HG02763 (cell line): ENCODE measurements at regions not wholly inside any gene's neighbourhood (a gene's known extent, or its start where the extent isn't known, plus 50 kb on each side); places are given as distances from the start of the nearest gene placed in this dataset.

ENCODE experiments used
- ATAC-seq: cut with Tn5 transposase; IDR thresholded peaks from one replicate; pipeline ENCODE4 v1.9.1; 2021; ENCODE audit warnings: mild to moderate bottlenecking, moderate library complexity; ENCODE audit not compliant: unreplicated experiment

DNA sequence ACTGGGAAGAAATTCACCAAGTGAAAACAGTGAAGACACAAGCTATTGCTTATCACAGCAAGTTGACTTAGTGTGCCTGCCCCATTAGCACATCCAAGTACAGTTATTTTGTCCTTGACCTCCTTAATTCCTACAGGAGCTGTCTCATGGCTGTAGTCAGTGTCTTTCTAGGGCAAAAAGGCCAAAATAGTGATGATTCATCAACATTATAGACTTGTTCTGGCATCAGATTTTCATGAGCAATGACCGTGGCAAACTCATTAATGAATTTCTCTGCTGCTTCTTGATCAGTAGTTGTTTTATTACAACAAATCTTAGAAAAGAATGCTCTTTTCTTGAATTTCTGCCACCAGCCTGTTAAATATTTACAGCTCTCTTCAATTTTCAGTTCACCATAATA, 1169.3 kb upstream of the DDX18 start:
- no peak for ATAC-seq

DNA sequence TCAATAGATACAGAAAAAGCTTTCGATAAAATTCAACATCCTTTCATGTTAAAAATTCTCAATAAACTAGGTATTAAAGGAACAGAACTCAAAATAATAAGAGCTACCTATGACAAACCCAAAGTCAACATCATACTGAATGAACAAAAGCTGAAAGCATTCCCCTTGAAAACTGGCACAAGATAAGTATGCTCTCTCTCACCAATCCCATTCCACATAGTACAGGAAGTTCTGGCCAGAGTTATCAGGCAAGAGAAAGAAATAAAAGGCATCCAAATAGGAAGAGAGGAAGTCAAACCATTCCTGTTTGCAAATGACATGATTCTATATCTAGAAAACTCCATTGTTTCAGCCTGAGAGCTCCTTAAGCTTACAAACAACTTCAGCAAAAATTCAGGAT, 1145.8 kb upstream of the DDX18 start:
- no peak for ATAC-seq

DNA sequence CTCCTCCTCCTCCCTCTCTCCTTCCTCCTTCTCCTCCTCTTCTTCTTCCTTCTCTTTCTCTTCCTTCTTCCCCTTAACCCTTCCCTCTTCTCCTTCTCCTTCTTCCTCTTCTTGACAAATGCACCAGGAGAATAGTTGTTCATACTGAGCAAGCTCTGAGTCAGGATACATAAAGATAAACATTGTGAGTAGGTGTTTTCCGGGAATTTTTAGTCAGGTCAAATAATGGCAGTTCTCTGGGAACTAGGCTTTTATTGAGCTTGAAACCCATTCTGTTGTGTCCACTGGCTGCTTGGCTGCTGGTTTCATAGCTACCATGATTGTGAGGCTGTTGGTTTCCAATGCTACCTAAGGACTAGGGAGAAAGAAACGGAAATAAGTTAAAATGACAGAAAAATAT, 1144.7 kb upstream of the DDX18 start:
- no peak for ATAC-seq

DNA sequence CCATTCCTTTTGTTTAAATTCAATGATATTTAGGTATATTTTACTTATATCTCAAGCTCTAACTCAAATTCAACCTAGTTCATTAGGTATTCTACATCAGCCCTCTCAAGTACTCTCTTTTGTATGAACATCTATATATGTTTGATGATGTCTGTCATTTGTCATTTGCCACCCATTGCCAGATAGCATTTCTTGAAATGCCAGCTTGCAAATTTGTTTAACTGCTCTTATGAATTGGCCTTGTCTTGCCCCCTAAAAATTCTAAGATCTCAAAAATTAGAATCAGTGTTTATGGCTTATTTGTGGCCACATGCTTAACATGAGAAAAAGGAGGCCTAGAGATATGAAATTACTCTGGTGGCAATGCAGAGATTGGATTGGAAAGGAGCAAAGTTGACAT, 1140.3 kb upstream of the DDX18 start:
- ATAC-seq, result no peak

DNA sequence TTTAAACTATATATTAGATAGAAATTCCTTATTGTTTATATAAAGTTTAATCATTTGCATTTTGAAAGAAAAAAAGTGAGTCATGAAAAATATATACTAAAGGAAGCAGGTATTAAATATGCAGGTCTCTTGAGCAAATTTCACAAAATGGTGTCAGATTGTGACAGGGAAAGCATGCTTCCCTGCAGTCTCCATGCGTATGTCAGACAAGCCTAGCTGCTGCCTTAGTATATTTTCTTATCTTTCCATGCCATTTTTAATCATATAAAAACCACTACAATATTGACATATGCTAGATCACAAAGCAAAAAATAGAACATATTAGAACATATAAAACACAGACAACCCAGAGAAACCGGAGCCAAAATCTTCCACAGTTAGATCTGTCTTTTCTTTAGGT, 1137.7 kb upstream of the DDX18 start:
- no peak for ATAC-seq

DNA sequence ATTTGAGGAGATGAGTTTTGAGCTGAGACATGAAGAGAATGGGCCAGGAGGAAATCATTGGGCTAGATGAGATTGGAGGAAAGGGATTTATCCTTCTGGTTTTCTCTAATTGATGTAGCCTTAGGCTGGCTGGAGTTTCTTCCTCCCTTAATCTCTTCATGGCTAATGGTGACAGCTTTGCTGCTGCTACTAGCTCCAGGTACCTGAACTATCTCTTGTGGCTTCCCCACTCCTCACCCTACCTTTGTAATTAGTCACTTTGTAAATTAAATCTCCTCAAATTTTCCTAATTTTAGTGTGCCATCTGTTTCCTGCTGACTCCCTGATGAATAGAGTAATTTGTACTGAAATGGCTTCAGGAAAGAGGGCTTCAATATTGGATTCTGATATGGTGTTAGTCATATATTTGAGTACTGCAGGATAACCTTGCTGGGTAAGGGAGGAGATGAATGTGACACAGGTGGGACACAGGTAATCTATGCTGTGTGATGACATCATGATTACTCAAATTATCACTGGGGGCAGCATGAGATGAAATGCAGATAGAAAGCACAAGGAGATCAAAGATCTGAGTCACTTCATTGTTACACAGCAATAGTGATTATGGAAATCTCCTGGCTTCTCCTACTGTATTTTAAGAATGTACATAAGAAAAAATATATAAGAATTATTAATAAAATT, 1134.1 kb upstream of the DDX18 start:
- ATAC-seq, result no peak

DNA sequence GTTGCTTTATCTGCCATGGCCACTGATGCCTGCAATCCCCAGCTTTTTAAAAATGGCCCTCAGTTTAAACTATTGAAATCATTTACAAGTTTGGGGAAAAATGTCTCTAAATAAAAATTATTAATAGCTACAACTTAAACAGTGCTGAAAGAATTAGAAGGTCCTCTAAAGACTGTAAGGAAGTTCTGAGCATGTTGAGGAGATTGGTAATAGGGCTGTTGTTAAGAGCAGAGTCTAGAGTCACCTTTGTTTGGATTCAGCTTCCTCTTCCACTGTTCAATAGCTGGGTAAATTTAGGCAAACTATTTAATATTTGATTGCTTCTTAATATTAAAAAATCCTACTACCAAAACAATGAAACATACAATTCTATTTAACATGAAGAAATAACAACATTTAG, 1127.1 kb upstream of the DDX18 start:
- no peak for ATAC-seq

DNA sequence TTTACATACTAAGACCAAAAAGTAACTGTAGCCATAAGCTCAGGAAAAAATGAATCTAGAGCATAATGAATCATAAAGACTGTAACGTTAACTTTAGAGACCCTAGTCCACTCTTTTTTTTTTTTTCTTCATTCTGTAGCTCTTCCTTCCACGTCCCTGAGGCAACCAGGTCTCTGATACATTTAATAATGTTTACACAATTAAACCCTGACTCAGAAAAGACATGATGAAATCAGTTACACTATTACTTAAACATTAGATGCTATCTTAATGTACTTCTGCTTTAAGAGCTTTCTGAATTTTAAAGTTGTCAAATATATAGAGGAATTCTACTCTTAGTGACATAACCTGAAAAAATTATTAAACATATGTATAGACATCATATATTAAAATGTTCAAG, 1121.5 kb upstream of the DDX18 start:
- ATAC-seq, result no peak

DNA sequence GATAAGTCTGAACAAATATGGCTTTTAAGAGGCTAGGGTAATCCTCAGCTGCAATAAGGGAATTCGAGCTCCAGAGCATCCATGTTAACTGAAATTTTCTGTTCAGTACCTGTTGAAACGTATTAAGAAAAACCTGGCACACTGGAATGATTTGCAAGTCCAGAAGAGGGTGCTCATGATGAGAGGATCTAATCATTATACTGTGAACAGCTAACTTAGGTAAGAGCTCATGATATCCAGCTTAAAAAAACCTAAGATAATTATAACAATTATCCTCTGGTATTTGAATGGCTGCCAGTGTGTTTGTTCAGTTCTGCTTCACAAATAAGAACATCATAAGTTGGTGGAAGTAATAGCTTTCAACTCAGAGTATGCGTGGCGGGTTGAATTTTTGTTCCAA, 1118.3 kb upstream of the DDX18 start:
- no peak for ATAC-seq

DNA sequence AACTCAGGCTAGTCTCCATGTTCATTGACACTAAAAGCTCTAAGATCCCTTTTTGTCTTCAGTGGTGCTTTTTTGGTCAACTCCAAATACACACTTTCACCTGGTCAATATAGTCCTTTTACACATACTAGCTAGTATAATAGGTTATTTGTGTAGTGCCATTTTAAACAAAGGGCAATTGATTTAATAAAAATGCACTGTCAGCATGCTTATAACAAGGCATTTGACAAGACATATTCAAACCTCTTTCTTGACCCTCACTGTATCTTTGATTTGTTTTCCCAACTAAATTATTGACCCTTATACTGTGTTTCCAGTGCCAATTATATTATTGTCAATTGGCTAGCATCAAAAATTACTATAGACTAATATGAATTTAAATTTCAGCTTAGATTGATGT, 1117.6 kb upstream of the DDX18 start:
- ATAC-seq, result no peak

DNA sequence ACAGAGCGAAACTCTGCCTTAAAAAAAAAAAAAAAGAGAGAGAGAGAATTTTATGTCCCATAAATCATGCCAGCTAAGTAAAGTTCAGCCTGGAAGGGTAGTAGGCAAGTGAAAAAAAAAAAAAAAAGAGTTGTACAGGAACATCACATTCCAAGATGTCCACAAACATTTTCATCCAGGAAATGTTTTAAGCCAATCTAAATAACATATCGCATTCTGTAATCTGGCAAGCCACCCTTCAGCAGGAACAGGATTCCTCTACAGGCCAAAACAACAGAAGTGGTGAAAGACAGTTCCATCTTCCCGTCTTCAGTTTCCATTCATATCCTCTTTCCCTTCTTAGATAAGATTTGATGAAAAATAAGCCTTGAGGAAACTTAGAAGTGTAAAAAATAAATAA, 1108.1 kb upstream of the DDX18 start:
- no peak for ATAC-seq

DNA sequence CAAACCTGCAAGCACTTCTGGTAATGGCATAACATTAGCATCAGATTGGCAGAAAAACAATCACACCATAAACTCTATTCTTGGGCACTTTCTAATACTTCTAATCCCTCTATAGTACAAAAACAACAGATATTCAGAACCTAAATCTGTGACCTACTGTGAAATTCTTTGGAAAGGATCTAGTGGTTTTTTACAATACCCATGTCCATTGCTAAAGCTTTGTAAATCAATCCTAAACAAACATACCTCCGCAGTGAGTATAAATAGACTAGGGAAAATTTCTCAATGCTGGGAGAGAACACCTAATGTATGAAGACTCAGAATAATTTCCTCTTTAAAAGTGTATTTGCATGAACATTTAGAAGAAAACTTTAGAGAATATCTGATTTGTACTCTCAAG, 1098.5 kb upstream of the DDX18 start:
- no peak for ATAC-seq

DNA sequence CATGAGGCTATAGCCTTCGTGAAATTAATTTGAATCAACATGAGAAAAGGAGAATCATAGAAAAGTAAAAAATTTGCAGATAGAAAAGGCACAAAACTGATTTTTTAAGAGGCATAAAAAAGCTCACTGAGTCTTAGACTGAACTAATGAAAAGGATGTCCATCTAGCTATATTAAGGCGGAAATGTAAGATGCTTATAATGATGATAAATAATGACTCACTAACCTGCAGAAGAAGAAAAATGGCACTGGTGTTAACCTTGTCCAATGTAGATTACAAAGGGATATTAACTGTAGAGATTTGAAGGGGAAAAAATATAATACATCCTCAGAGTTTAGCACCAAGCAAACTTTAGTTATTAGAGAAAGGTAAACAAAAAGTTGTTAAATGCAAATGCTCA, 1098.0 kb upstream of the DDX18 start:
- ATAC-seq, result no peak

DNA sequence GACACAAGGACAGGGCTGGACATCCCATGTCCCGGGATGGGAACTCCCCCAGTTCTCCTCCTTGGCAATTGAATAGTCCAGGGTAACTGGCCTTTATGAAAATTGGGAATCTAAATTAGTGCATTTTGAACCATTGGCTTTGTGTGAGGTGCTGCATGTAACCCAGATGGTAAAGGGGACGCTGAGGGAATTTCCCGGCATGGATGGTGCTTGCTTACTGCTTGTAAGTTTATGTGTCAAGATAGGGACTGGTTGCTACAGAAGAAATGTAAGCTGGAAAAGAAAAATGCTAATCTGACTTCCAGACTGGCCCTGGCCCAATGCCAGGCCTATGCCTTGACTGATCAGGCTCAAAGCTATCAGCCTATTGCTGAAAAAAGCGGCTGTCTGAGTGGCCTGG, 1096.7 kb upstream of the DDX18 start:
- ATAC-seq, result no peak

DNA sequence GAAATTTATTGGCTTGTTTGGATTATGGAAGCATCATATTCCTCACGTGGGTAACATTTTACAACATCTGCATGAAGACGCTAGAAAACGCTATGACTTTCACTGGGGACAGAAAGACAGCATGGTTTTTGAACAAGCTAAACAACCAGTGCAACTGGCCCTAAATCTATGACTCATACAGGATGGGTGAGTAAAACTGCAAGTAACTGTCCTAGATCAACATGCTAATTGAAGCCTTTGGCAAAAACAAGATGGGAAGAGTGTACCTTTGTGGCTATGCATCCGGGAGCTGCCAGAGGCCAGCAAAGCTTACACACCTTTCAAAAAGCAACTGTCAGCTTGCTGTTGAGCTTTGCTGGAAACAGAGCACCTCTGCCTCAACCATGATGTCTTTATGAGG, 1096.0 kb upstream of the DDX18 start:
- ATAC-seq, result no peak

DNA sequence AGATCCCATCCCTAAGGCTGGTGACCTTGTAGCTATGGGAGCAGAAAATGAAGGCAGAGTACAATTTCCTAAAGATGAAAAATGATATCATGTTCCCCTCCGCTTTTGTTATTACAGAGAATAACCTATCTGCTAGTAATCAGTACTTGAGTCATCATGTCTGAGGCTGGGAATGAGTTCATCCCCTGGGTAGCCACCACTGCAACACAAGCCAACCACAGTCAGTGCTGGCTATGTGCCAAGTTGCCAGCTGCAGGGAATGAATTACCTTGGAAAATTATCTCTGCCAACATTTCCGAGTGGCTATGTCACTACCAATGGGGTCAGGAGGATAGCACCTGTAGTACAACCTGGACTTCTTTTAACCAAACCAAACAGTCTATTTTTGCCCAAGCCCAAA, 1094.7 kb upstream of the DDX18 start:
- ATAC-seq, result no peak

DNA sequence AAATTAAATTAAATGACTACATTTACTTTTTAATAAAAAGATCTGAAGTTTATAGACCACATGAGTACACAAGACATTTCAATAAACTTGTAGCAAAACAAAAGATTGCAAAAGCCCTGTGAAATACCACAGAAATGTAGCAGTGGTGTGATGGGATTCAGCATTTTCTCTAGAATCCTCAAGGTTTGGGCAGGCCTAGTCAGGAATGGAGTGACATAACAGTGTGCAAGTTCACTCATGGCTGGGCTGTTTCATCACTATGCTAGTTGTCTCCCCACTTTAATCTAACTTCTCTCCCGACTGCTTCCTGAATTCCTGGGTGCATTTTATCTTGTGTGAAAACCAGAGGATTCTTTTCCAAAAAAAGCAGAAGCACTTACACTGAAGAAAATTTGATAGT, 1089.9 kb upstream of the DDX18 start:
- no peak for ATAC-seq

DNA sequence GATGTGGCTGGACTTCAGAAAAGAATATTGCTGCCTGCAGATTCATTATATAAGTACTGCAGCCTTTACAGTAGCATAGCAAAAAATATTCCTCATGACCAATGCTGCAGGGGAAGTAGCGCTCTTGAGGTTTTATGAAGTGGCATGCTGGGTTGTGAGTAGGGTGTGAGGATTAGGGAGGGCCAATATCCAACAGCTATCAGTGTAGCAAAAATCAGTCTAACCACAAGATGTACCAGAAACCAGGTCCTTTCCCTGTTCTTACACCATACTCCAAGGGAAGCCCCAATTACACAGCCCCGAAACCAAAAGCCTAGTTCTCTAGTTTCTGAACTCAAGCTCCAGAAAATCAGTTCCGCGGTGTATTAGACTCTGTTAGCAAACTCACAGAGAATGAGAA, 1082.2 kb upstream of the DDX18 start:
- no peak for ATAC-seq

DNA sequence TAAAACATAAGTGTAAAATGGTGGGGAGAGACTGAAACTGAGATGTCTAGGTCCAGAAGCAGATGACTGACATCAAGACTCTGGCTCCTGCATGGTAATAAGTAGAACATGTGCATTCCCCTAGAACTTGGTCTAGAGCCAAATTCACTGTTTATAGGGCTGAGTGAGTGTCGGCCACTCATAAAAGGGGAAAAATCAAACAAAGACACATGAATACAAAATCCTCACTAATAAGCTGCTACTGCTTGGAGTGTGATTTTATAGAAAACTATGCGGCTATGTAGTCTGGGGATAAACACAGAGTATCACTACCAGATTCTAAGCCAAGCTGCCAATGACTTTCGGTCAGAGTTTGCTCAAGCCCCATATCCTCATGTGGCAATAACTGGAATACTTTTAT, 1080.8 kb upstream of the DDX18 start:
- ATAC-seq, result no peak

DNA sequence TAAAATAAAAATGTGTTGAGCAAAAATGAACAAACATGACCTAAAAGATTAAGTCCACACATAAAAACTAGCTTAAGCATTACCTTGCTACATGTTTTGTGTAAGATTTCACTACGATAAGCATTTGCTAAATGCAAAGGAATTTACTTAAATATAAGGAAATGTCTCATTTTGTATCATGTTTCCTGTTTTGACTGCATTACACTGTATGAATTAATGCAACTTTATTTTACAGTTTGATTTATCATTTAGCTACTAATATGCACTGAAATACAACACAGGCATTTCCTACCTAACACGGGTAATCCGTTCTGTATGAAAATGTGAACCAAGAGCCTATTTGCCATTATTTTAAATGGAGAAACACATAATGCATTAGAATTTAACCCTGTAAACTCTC, 1076.5 kb upstream of the DDX18 start:
- ATAC-seq, result no peak

DNA sequence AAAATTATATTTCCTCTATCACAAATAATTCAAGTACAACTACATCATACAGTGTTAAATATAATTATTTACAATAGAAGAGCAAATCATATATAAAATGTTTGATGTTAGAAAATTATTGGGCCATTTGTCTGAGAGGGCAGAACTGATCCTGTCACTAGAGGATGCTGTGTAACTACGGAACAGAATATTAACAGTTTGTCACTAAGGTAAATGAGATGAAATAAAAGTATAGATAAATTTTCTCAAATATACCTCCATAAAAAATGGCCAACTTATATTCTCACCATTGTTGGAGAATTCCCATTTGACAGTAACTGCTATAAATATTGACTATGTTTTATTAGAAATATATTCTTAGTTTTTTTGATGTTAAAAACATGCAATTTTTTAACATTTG, 1067.4 kb upstream of the DDX18 start:
- no peak for ATAC-seq

DNA sequence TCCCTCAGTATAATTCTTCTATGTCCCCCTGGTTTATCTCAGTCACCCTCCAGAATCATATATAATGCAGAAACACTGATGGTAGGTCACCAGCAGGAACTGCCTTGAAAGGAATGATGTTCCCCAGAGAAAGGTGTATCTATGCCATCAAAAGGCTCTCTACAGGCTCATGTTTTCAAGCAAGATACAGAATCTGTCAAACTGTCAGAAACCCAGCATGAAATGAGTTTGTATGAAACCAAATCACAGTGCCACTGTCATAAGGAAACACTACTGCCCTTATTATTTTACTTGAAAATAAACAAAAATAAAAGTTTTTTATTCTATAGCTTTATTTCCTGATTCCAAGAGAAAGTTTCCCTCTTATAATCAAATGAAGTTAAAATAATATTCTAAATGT, 1064.5 kb upstream of the DDX18 start:
- no peak for ATAC-seq

DNA sequence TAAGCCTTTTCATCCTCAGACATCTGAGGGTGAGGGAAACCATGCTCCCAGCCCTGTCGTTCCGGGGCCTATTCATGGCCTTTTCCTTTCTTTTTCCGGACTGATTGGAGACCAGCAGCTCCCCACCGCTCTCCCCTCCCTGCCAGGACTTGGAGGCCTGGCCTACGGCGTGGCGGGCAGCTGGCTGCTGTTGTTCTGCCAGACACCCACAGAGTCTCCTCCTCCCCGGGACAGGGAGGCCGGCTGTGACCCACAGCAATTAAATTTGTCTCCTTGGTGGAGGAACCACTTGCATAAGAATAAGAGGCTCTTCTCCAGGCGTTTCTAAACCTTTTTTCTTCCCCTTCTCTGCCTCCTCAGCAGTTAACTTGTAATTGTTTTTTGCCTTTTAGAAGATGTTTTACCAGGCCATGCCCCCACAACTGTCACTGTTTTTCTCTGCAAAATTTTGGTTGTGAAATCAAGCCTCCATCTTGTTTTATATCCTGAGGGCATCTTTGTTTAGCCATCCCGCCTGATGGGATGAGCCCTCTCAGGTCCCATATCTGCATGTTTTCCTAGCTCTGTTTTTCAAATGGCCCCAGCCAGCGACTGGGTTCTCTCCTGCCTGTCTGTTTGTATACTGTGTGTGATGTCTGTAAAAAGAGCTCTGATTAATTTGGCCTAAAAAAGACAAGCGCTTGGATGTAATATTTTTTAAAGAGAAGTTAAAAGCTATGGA, 1060.0 kb upstream of the DDX18 start:
- no peak for ATAC-seq
